ENCODE measurements at regions not wholly inside any gene's neighbourhood (a gene's known extent, or its start where the extent isn't known, plus 50 kb on each side); places are given as distances from the start of the nearest gene placed in this dataset.

DNA sequence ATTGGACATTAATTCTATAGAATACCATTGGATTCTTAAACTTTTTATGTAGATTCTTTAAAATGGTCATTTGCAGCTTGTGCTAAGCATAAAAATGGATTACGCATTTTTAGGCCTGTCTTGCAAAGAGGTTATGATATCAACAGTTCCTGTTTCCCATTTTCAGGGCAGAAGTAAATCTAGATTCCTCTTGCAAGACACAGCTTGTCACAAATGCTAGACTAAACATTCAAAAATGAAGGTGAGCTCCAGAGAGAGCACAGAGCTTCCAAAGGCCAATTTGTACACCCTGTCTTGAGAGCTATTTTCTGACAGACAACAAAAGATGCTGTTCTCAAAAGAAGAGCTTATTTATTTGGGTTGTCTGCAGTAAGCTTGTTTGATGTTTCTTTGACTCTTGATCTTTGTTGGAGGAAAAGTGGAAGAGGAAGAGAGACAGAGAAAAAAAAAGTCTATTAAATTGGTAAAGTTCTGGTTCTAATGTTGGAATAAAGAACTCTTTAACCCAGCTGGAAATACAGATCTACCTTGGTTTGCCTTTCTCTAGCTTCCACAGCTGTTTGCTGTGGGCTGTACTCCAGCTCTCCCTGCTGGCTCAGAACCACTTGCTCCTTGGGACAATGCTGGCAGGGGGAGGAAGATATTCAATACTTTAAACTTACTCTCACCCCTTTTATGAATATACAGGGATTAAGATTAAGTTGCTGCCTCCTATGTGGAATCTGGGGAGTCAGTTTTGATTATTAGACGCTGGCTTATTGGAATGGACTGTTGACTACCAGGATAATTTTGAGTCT is 651.8 kb downstream of the CDH11 start:
- TF ChIP-seq CTCF (optimal IDR thresholded peaks at IDR 0.05 in 1 of 3, IDR thresholded peaks at IDR 0.05 in 1 of 3, conservative IDR thresholded peaks at IDR 0.05 in 1 of 3; ENCODE audit: extremely low read depth in 1 of 3, insufficient read depth in 2 of 3, low read length in 3 of 3) (peak in 1 of 3 experiments; percentile 36), EZH2 (IDR thresholded peaks at IDR 0.05; ENCODE audit: low read length) (no peak)

Data from keratinocyte (primary cell).